Ascending aorta (tissue), 2 donors: ENCODE measurements at regions not wholly inside any gene's neighbourhood (a gene's known extent, or its start where the extent isn't known, plus 50 kb on each side); places are given as distances from the start of the nearest gene placed in this dataset.

Experiments used
- DNase-seq, 2 donors: peaks; one replicate each; pipeline ENCODE4 v3.0.0-alpha.2; 2019; ENCODE audit warnings: low spot score in 2 of 2
- H3K27ac ChIP-seq, 2 donors: fragments of 200-600 bp; sonication (generic); one replicate each; pipeline ENCODE4 v1.5.1; 2016 to 2017; ENCODE audit warnings: mild to moderate bottlenecking in 1 of 2
- H3K27me3 ChIP-seq: fragments of 200-600 bp; sonication (generic); one replicate; pipeline ENCODE4 v1.5.1; 2017
- H3K36me3 ChIP-seq, 2 donors: fragments of 200-600 bp; sonication (generic); one replicate each; pipeline ENCODE4 v1.5.1; 2016
- H3K4me1 ChIP-seq, 2 donors: fragments of 200-600 bp; sonication (generic); one replicate each; pipeline ENCODE4 v1.5.1; 2016 to 2017; ENCODE audit warnings: mild to moderate bottlenecking in 1 of 2
- H3K4me3 ChIP-seq, 2 donors: fragments of 200-600 bp; sonication (generic); one replicate each; pipeline ENCODE4 v1.5.1; 2016 to 2017; ENCODE audit warnings: mild to moderate bottlenecking in 1 of 2
- H3K9me3 ChIP-seq, 2 donors: fragments of 200-600 bp; sonication (generic); one replicate each; pipeline ENCODE4 v1.5.1; 2016
- CTCF ChIP-seq, 3 experiments: fragments of 200-600 bp in 2 of 3; fragments of 450-650 bp in 1 of 3; sonication (generic) in 2 of 3; IDR thresholded peaks; one replicate each; pipeline ENCODE4 v1.5.1; 2016 to 2019; ENCODE audit warnings: antibody characterized with exemption in 3 of 3, mild to moderate bottlenecking in 1 of 3, moderate library complexity in 1 of 3
- intact Hi-C: fragments of 100-400 bp; cut with DNase I; formaldehyde crosslinking; loops from one replicate; pipeline ENCODE4 v1.15.1; 2023

- no peak for TF ChIP-seq CTCF (IDR thresholded peaks at IDR 0.05)
- Histone ChIP-seq H3K9me3 (no peaks in the 10 kb centered on the region), H3K36me3 (no peaks in the 10 kb centered on the region), H3K4me1 (no peaks in the 10 kb centered on the region), H3K27me3 (no peaks in the 10 kb centered on the region), H3K27ac (no peak overlapping the region), H3K4me3 (no peak overlapping the region)
- DNase-seq, result no peak
- intact Hi-C loops, result no loop called here
Measured at GRCh38 chr6:27088068-27088467, 159.4 kb upstream of the PRSS16 start.

- Histone ChIP-seq H3K27ac (no peak overlapping the region), H3K36me3 (no peaks in the 10 kb centered on the region), H3K27me3 (no peaks in the 10 kb centered on the region), H3K4me3 (no peak overlapping the region), H3K4me1 (no peaks in the 10 kb centered on the region), H3K9me3 (no peaks in the 10 kb centered on the region)
- intact Hi-C loops, result no loop called here
- no peak for TF ChIP-seq CTCF (IDR thresholded peaks at IDR 0.05)
- no peak for DNase-seq
Measured at GRCh38 chr6:27091661-27092315, 155.7 kb upstream of the PRSS16 start.

- no peak for DNase-seq
- Histone ChIP-seq H3K27ac (no peak overlapping the region), H3K9me3 (no peaks in the 10 kb centered on the region), H3K36me3 (no peaks in the 10 kb centered on the region), H3K27me3 (no peaks in the 10 kb centered on the region), H3K4me1 (no peaks in the 10 kb centered on the region), H3K4me3 (no peak overlapping the region)
- TF ChIP-seq CTCF (IDR thresholded peaks at IDR 0.05), result no peak
- intact Hi-C loops, result no loop called here
Measured at GRCh38 chr6:27092316-27092692, 155.2 kb upstream of the PRSS16 start.

- Histone ChIP-seq H3K4me1 (no peaks in the 10 kb centered on the region), H3K9me3 (no peaks in the 10 kb centered on the region), H3K4me3 (no peak overlapping the region), H3K27ac (no peak overlapping the region), H3K27me3 (no peaks in the 10 kb centered on the region), H3K36me3 (no peaks in the 10 kb centered on the region)
- TF ChIP-seq CTCF (IDR thresholded peaks at IDR 0.05), result no peak
- no peak for DNase-seq
- intact Hi-C loops, result no loop called here
Measured at GRCh38 chr6:27095914-27096313, 151.6 kb upstream of the PRSS16 start.

GRCh38 chr6:27096834-27097511 is 150.5 kb upstream of the PRSS16 start:
- H3K9me3 ChIP-seq, result no peaks in the 10 kb centered on the region
- DNase-seq, result no peak
- no peak overlapping the region for H3K27ac ChIP-seq
- no peaks in the 10 kb centered on the region for H3K36me3 ChIP-seq
- no peak for TF ChIP-seq CTCF (IDR thresholded peaks at IDR 0.05)
- intact Hi-C loops, result no loop called here
- no peaks in the 10 kb centered on the region for H3K4me1 ChIP-seq
- H3K27me3 ChIP-seq, result no peaks in the 10 kb centered on the region
- peak overlapping the region; percentile 47 to 56 for H3K4me3 ChIP-seq
